Chondrocyte (in vitro differentiated cells): ENCODE measurements at regions not wholly inside any gene's neighbourhood (a gene's known extent, or its start where the extent isn't known, plus 50 kb on each side); places are given as distances from the start of the nearest gene placed in this dataset.

Source experiments
- DNase-seq: peaks from one replicate; pipeline ENCODE4 v3.0.0; 2021; ENCODE audit warnings: mixed read lengths, low spot score
- H3K27ac Mint-ChIP-seq: one replicate; pipeline ENCODE4 v1.8.0; 2021; ENCODE audit warnings: mild to moderate bottlenecking, moderate library complexity, mixed read lengths; ENCODE audit not compliant: unreplicated experiment
- H3K27me3 Mint-ChIP-seq: 2 replicates; pipeline ENCODE4 v1.8.0; 2021; ENCODE audit warnings: low read depth, mixed read lengths
- H3K36me3 Mint-ChIP-seq: 2 replicates; pipeline ENCODE4 v1.8.0; 2021; ENCODE audit warnings: low read depth, mixed read lengths
- H3K4me1 Mint-ChIP-seq: 2 replicates; pipeline ENCODE4 v1.8.0; 2021; ENCODE audit warnings: low read depth, mild to moderate bottlenecking, mixed read lengths
- H3K4me3 Mint-ChIP-seq: one replicate; pipeline ENCODE4 v1.8.0; 2021; ENCODE audit warnings: mild to moderate bottlenecking, moderate library complexity, mixed read lengths; ENCODE audit not compliant: unreplicated experiment
- H3K9me3 Mint-ChIP-seq: 2 replicates; pipeline ENCODE4 v1.8.0; 2021; ENCODE audit warnings: low read depth, mixed read lengths
- TF ChIP-seq, protein P1 (sequence below): fragments of 200-600 bp; sonication (generic); IDR thresholded peaks from 2 replicates; pipeline ENCODE4 v1.5.0; 2021; ENCODE audit warnings: antibody characterized with exemption, mild to moderate bottlenecking, moderate library complexity

DNA sequence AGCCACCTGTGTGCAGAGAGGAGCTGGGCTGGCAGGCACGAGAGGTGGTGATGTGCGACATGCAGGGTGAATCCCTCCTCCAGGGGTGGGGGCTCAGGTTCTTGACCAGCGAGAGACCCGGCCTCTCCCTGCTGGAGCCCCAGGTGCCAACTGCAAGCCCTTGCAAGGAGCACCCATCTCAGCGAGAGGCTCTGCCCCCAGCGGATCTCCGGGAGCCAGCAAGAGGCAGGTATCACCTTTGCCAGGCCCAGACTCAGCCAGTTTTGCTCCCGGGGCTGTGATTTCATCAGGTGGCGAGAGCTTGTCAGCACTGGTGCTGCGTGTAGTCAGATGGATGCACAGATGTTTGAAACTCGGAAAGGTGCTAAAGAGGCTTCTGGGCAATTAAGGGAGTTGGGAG is 87.7 kb downstream of the TFAP2C start:
- no peaks in the 10 kb centered on the region for H3K9me3 Mint-ChIP-seq
- TF ChIP-seq, protein P1, sequence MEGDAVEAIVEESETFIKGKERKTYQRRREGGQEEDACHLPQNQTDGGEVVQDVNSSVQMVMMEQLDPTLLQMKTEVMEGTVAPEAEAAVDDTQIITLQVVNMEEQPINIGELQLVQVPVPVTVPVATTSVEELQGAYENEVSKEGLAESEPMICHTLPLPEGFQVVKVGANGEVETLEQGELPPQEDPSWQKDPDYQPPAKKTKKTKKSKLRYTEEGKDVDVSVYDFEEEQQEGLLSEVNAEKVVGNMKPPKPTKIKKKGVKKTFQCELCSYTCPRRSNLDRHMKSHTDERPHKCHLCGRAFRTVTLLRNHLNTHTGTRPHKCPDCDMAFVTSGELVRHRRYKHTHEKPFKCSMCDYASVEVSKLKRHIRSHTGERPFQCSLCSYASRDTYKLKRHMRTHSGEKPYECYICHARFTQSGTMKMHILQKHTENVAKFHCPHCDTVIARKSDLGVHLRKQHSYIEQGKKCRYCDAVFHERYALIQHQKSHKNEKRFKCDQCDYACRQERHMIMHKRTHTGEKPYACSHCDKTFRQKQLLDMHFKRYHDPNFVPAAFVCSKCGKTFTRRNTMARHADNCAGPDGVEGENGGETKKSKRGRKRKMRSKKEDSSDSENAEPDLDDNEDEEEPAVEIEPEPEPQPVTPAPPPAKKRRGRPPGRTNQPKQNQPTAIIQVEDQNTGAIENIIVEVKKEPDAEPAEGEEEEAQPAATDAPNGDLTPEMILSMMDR: no peak
- no peaks in the 10 kb centered on the region for H3K27me3 Mint-ChIP-seq
- H3K27ac Mint-ChIP-seq: no peak overlapping the region
- peaks cover 10% of the 10 kb centered on the region for H3K4me1 Mint-ChIP-seq
- no peaks in the 10 kb centered on the region for H3K36me3 Mint-ChIP-seq
- H3K4me3 Mint-ChIP-seq: no peak overlapping the region
- DNase-seq: no peak

DNA sequence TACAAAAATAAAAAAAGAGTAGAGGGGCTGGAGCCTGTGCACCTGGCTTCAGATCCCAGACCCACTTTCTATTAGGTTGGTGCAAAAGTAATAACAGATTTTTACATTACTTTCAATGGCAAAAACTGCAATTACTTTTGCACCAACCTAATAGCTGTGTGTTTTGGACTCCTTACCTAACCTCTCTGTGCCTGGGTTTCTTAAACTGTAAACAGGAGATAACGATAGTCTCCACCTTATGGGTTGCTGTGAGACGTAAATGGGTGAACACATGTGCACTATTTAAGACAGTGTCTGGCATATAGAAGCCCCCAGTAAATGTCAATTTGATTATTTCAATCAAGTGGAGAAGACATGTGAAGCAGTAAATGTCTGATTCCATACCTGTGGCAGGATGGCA is 89.7 kb downstream of the TFAP2C start:
- no peak overlapping the region for H3K27ac Mint-ChIP-seq
- H3K9me3 Mint-ChIP-seq: no peaks in the 10 kb centered on the region
- TF ChIP-seq, protein P1: no peak
- H3K36me3 Mint-ChIP-seq: no peaks in the 10 kb centered on the region
- H3K27me3 Mint-ChIP-seq: no peaks in the 10 kb centered on the region
- peaks cover 3% of the 10 kb centered on the region for H3K4me1 Mint-ChIP-seq
- DNase-seq: no peak
- no peak overlapping the region for H3K4me3 Mint-ChIP-seq

DNA sequence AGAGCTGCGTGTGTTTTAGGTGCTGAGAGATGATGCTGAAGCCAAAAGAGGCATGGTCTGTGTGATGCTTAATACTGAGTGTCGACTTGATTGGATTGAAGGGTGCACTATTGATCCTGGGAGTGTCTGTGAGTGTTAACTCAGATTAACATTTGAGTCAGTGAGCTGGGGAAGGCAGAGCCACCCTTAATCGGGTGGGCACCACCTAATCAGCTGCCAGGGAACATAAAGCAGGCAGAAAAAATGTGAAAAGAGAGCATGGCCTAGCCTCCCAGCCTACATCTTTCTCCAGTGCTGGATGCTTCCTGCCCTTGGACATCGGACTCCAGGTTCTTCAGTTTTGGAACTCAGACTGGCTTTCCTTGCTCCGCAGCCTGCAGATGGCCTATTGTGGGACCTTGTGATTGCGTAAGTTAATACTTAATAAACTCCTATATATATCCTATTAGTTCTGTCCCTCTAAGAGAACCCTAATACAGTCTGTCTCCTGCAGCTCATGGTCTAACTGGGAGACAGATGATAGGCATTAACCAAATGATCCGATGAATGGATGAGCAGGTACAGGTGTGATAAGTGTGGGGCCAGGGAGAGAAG is 91.6 kb downstream of the TFAP2C start:
- Mint-ChIP-seq H3K9me3 (no peaks in the 10 kb centered on the region), H3K27ac (no peak overlapping the region), H3K27me3 (no peaks in the 10 kb centered on the region), H3K4me3 (no peak overlapping the region), H3K4me1 (peaks cover 5% of the 10 kb centered on the region), H3K36me3 (no peaks in the 10 kb centered on the region)
- no peak for DNase-seq
- TF ChIP-seq, protein P1: no peak

DNA sequence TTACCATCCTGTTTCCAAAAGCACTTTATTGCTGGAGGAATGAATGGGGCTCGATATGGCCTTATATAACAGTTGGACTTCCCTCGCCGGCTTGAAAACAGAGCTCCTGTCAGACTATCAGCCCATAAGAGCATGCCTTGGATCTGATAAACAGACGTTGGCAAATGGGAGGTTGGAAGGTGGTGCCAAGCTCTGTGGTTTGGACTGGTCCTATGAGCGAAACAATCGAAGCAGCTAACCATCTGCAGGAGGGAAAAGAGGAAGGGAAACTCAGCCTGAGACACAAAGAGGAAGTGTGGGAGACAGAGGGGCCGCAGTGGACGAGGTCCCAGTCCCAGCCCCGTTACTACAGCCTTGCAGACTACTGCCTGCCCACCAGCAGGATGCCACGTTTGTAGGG is 92.9 kb downstream of the TFAP2C start:
- Mint-ChIP-seq H3K27me3 (no peaks in the 10 kb centered on the region), H3K4me1 (peaks cover 5% of the 10 kb centered on the region), H3K36me3 (no peaks in the 10 kb centered on the region), H3K4me3 (no peak overlapping the region), H3K27ac (no peak overlapping the region), H3K9me3 (no peaks in the 10 kb centered on the region)
- TF ChIP-seq, protein P1: no peak
- DNase-seq: no peak

DNA sequence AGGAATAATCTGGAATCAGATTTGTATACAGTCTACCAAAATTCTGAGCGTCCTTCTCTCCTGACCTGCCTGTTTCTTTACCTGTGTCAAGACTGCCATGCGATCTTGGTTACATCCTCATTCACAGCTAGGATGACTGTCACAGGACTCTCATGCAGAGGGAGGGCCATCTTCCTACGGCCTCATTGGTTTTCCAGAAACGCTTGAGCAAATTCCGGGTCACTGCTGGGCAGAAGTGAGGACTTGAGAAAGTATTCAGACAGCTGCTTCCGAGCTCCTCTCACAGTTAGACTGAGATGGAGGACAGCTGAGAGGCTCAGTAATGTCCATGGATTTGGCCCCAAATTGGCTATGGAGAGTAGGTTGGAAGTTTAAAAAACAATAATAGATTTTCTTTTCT is 94.2 kb downstream of the TFAP2C start:
- TF ChIP-seq, protein P1: no peak
- Mint-ChIP-seq H3K4me3 (no peak overlapping the region), H3K9me3 (no peaks in the 10 kb centered on the region), H3K27ac (no peak overlapping the region), H3K4me1 (peaks cover 5% of the 10 kb centered on the region), H3K27me3 (no peaks in the 10 kb centered on the region), H3K36me3 (no peaks in the 10 kb centered on the region)
- no peak for DNase-seq
